ENCODE measurements at regions not wholly inside any gene's neighbourhood (a gene's known extent, or its start where the extent isn't known, plus 50 kb on each side); places are given as distances from the start of the nearest gene placed in this dataset.

DNA sequence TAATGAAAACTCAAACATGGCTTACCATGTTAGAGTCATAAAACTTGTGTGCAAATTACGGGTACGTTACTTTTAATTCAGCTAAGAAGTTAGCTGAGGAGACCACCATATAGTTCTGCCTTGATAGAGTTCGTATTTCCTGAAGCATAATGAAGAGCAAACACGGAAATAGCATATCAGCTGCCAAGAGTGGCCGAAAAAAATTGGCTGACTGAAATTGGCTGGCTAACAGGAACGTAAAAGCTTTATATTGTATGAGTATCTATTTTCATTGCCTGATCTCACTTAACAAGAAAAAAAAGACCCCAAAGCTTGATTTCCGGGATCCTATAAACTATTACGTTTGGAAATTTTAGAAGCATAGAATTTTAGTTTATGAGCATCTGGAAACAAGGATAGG lies 1222.9 kb downstream of the ZPLD1 start:
- ATAC-seq: no peak
- WGBS (ENCODE audit: insufficient coverage, insufficient replicate concordance, low lambda C conversion rate, missing lambda C conversion rate): 9% methylated on average over 8 of the region's 8 CpGs
- Histone ChIP-seq H3K79me2 (ENCODE audit: control insufficient read depth, insufficient read depth, low read length) (no peaks in the 10 kb centered on the region), H3K27me3 (replicated peaks in 1 of 2; ENCODE audit: control insufficient read depth in 2 of 2, insufficient read depth in 2 of 2, low read length in 1 of 2) (no peaks in the 10 kb centered on the region), H3K9me3 (replicated peaks; ENCODE audit: control insufficient read depth, insufficient read depth, low read length) (no peaks in the 10 kb centered on the region; the same call in 2 of the 3 replicates), H3K4me3 (no peak overlapping the region), H3K9ac (ENCODE audit: control insufficient read depth, insufficient read depth, low read length) (no peak overlapping the region), H3K36me3 (ENCODE audit: control insufficient read depth in 2 of 2, insufficient read depth in 2 of 2, low read length in 1 of 2) (no peaks in the 10 kb centered on the region), H4K20me1 (ENCODE audit: control insufficient read depth, insufficient read depth) (no peaks in the 10 kb centered on the region), H3K27ac (ENCODE audit: control insufficient read depth, insufficient read depth) (no peak overlapping the region), H2AFZ (ENCODE audit: control insufficient read depth, low read depth, low read length) (no peak overlapping the region), H3K4me2 (ENCODE audit: control insufficient read depth, insufficient read depth) (no peak overlapping the region), H3K4me1 (ENCODE audit: control insufficient read depth, insufficient read depth, low read length) (no peaks in the 10 kb centered on the region)
- ChIA-PET CTCF (no interaction called here), POLR2A (no interaction called here), RAD21 (ENCODE audit: unreplicated experiment) (no interaction called here), SMC1A (ENCODE audit: uncharacterized antibody, unreplicated experiment) (no interaction called here)
- in situ Hi-C loops (cut with MboI): no loop called here
- TF ChIP-seq TCF7 (IDR thresholded peaks at IDR 0.05; ENCODE audit: borderline replicate concordance) (no peak), EP300 (IDR thresholded peaks at IDR 0.05; ENCODE audit: borderline replicate concordance in 1 of 2, control insufficient read depth in 1 of 2, low read depth in 2 of 2, low read length in 2 of 2) (no peak), TBL1XR1 (IDR thresholded peaks at IDR 0.05; ENCODE audit: low read depth, low read length) (no peak), CEBPB (IDR thresholded peaks at IDR 0.05; ENCODE audit: borderline replicate concordance in 1 of 2, low read depth in 2 of 2, low read length in 2 of 2) (no peak)
- no peak for FAIRE-seq
- intact Hi-C loops (cut with micrococcal nuclease; ENCODE audit: unreplicated experiment): no loop called here
- no TSS peak for BruUV-seq (replicated peaks)
- DNase-seq (ENCODE audit: low read depth, low spot score): no peak

- Histone ChIP-seq H4K20me1 (ENCODE audit: control insufficient read depth, insufficient read depth) (no peaks in the 10 kb centered on the region), H3K27ac (ENCODE audit: control insufficient read depth, insufficient read depth) (no peak overlapping the region), H3K9me3 (replicated peaks; ENCODE audit: control insufficient read depth, insufficient read depth, low read length) (no peaks in the 10 kb centered on the region; the same call in 2 of the 3 replicates), H3K36me3 (ENCODE audit: control insufficient read depth in 2 of 2, insufficient read depth in 2 of 2, low read length in 1 of 2) (no peaks in the 10 kb centered on the region), H3K4me2 (ENCODE audit: control insufficient read depth, insufficient read depth) (no peak overlapping the region), H2AFZ (ENCODE audit: control insufficient read depth, low read depth, low read length) (no peak overlapping the region), H3K4me3 (no peak overlapping the region), H3K4me1 (ENCODE audit: control insufficient read depth, insufficient read depth, low read length) (no peaks in the 10 kb centered on the region), H3K79me2 (ENCODE audit: control insufficient read depth, insufficient read depth, low read length) (no peaks in the 10 kb centered on the region), H3K27me3 (replicated peaks in 1 of 2; ENCODE audit: control insufficient read depth in 2 of 2, insufficient read depth in 2 of 2, low read length in 1 of 2) (no peaks in the 10 kb centered on the region), H3K9ac (ENCODE audit: control insufficient read depth, insufficient read depth, low read length) (no peak overlapping the region)
- FAIRE-seq: no peak
- no peak for ATAC-seq
- intact Hi-C loops (cut with micrococcal nuclease; ENCODE audit: unreplicated experiment) (no loop called here), in situ Hi-C loops (cut with MboI) (no loop called here)
- CTCF ChIA-PET: no interaction called here
- SMC1A ChIA-PET (ENCODE audit: uncharacterized antibody, unreplicated experiment): no interaction called here
- RAD21 ChIA-PET (ENCODE audit: unreplicated experiment): no interaction called here
- TF ChIP-seq USF1 (IDR thresholded peaks at IDR 0.05; ENCODE audit: borderline replicate concordance, extremely low read length, insufficient read depth, low read depth, low read length): no peak
- TF ChIP-seq ZBTB11 (CRISPR knock-in tag; IDR thresholded peaks at IDR 0.05): no peak
- TF ChIP-seq NR2F1 (conservative IDR thresholded peaks at IDR 0.05): no peak
- TF ChIP-seq IRF4 (IDR thresholded peaks at IDR 0.05; ENCODE audit: low read depth, low read length): no peak
- TF ChIP-seq MYC (IDR thresholded peaks at IDR 0.05; ENCODE audit: insufficient read depth, insufficient read length, insufficient replicate concordance, low read length, severe bottlenecking): no peak
- no peak for TF ChIP-seq SP1 (IDR thresholded peaks at IDR 0.05; ENCODE audit: low read depth, low read length)
- TF ChIP-seq ZNF24 (IDR thresholded peaks at IDR 0.05): no peak
- TF ChIP-seq EZH2 (IDR thresholded peaks at IDR 0.05; ENCODE audit: borderline replicate concordance, control insufficient read depth, low read depth, low read length): no peak
- TF ChIP-seq CEBPB (IDR thresholded peaks at IDR 0.05; ENCODE audit: borderline replicate concordance in 1 of 2, low read depth in 2 of 2, low read length in 2 of 2): no peak
- no peak for TF ChIP-seq SPI1 (IDR thresholded peaks at IDR 0.05; ENCODE audit: borderline replicate concordance, insufficient read depth, low read depth, low read length)
- 35% methylated on average over 2 of the region's 2 CpGs for WGBS (ENCODE audit: insufficient coverage, insufficient replicate concordance, low lambda C conversion rate, missing lambda C conversion rate)
- no TSS peak for BruUV-seq (replicated peaks)
- POLR2A ChIA-PET: no interaction called here
- DNase-seq (ENCODE audit: low read depth, low spot score): no peak
These were observed 1226.0 kb downstream of the ZPLD1 start for GRCh38 chr3:103660810-103661209.
